ENCODE measurements at regions not wholly inside any gene's neighbourhood (a gene's known extent, or its start where the extent isn't known, plus 50 kb on each side); places are given as distances from the start of the nearest gene placed in this dataset.

- no peak for TF ChIP-seq SIX5 (IDR thresholded peaks at IDR 0.05; ENCODE audit: low read depth, low read length)
- no peak for TF ChIP-seq RXRA (IDR thresholded peaks at IDR 0.05; ENCODE audit: insufficient read depth, low read depth, low read length)
- no peak for TF ChIP-seq ATF2 (IDR thresholded peaks at IDR 0.05; ENCODE audit: low read length)
- no peak for TF ChIP-seq SRF (IDR thresholded peaks at IDR 0.05; ENCODE audit: low read depth, low read length)
- no peak for TF ChIP-seq JUND (IDR thresholded peaks at IDR 0.05; ENCODE audit: low read length)
- no peak for TF ChIP-seq ASH2L (IDR thresholded peaks at IDR 0.05; ENCODE audit: low read length)
Measured at GRCh38 chr15:46489276-46489675, 854.4 kb downstream of the SQOR start (continued).

Data from H1 (cell line).